Astrocyte of the cerebellum (primary cell): ENCODE measurements at regions not wholly inside any gene's neighbourhood (a gene's known extent, or its start where the extent isn't known, plus 50 kb on each side); places are given as distances from the start of the nearest gene placed in this dataset.

ENCODE experiments used
- DNase-seq: peaks from one replicate; pipeline ENCODE4 v3.0.0-alpha.2; 2011; ENCODE audit warnings: low read depth
- H3K4me3 ChIP-seq: 2 replicates; pipeline ENCODE4 v1.5.1; 2011; ENCODE audit warnings: mild to moderate bottlenecking, low read depth, low read length, moderate library complexity
- in situ Hi-C: cut with HindIII; loops from 2 replicates; pipeline ENCODE4 v1.10.0; 2017; ENCODE audit warnings: low sequenced_read_pairs
- TF ChIP-seq, protein P1 (sequence below): IDR thresholded peaks from 2 replicates; pipeline ENCODE4 v1.5.1; 2012; ENCODE audit warnings: low read length, low read depth, moderate library complexity, mild to moderate bottlenecking; ENCODE audit errors: missing control alignments

DNA sequence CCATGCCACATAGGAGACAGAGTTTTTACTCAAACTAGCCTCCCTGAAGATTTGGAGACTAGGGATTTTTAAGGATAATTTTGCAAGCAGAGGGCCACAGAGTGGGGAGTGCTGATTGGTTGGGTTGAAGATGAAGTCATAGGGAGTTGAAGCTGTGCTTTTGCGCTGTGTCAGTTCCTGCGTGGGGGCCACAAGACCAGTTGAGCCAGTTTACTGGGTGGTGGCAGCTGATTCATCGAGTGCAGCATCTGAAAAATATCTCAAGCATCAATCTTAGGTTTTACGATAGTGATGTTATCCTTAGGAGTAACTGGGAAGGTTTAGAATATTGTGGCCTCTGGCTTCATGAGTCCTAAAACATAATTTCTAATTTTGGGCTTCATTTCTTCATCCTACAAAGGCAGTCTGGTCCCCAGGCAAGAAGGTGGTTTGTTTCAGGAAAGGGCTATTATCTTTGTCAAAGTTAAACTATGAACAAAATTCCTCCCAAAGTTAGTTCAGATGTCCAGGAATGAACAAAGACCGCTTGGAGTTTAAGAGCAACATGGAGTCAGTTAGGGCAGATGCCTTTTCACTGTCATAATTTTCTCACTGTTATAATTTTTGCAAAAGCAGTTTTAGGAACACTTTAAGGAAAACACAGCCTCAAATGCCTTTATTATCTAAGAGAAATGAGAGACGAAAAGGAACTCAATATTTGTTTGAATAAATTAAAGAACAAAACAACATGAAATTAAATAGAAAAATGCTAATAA lies 960.8 kb upstream of the PRKX start:
- in situ Hi-C loops: no loop called here
- DNase-seq: no peak
- TF ChIP-seq, protein P1, sequence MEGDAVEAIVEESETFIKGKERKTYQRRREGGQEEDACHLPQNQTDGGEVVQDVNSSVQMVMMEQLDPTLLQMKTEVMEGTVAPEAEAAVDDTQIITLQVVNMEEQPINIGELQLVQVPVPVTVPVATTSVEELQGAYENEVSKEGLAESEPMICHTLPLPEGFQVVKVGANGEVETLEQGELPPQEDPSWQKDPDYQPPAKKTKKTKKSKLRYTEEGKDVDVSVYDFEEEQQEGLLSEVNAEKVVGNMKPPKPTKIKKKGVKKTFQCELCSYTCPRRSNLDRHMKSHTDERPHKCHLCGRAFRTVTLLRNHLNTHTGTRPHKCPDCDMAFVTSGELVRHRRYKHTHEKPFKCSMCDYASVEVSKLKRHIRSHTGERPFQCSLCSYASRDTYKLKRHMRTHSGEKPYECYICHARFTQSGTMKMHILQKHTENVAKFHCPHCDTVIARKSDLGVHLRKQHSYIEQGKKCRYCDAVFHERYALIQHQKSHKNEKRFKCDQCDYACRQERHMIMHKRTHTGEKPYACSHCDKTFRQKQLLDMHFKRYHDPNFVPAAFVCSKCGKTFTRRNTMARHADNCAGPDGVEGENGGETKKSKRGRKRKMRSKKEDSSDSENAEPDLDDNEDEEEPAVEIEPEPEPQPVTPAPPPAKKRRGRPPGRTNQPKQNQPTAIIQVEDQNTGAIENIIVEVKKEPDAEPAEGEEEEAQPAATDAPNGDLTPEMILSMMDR: no peak
- no peak overlapping the region for H3K4me3 ChIP-seq

- in situ Hi-C loops: no loop called here
- H3K4me3 ChIP-seq: no peak overlapping the region
- TF ChIP-seq, protein P1: no peak
- DNase-seq: no peak
Measured at GRCh38 chrX:4671344-4671743, 957.9 kb upstream of the PRKX start.

DNA sequence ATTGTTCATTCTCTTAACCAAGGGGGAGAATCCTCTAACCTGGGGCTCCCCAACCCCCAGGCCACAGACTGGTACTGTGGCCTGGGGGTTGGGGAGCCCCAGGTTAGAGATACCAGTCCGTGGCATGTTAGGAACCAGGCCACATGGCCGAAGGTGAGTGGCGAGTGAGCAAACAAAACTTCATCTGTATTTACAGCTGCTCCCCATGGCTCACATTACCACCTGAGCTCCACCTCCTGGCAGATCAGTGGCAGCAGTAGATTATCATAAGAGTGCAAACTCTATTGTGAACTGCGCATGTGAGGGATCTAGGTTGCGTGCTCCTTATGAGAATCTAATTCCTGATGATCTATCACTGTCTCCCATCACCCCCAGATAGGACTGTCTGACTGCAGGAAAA lies 957.2 kb upstream of the PRKX start:
- TF ChIP-seq, protein P1: no peak
- DNase-seq: no peak
- H3K4me3 ChIP-seq: no peak overlapping the region
- in situ Hi-C loops: no loop called here

- TF ChIP-seq, protein P1: no peak
- in situ Hi-C loops: no loop called here
- H3K4me3 ChIP-seq: no peak overlapping the region
- DNase-seq: no peak
Measured at GRCh38 chrX:4668802-4669536, 955.5 kb upstream of the PRKX start.

DNA sequence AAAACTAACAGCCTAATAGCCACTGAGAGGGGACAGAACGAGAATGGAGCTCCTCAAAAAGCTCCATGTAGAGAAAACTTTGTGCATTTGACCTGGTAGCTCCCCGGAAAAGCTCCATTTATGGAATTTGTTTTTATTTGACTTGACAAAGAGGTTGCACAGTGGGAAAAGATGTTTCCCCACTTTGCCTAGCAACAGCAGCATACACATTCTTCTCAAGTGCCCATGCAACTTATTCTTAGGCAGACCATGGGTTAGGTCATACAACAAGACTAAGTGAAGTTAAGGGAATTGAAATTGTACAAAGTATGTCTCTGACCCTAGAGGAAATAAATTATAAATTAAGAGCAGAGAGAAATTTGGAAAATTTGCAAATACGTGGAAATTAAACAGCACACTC lies 949.6 kb upstream of the PRKX start:
- no peak for DNase-seq
- TF ChIP-seq, protein P1: no peak
- H3K4me3 ChIP-seq: no peak overlapping the region
- in situ Hi-C loops: no loop called here

- no peak overlapping the region for H3K4me3 ChIP-seq
- TF ChIP-seq, protein P1: no peak
- in situ Hi-C loops: no loop called here
- no peak for DNase-seq
Measured at GRCh38 chrX:4661771-4662170, 948.3 kb upstream of the PRKX start.
